Fibroblast of pulmonary artery (primary cell): ENCODE measurements at regions not wholly inside any gene's neighbourhood (a gene's known extent, or its start where the extent isn't known, plus 50 kb on each side); places are given as distances from the start of the nearest gene placed in this dataset.

Source experiments
- DNase-seq: peaks from one replicate; pipeline ENCODE4 v3.0.0-alpha.2; 2010; ENCODE audit warnings: low read depth
- H3K4me3 ChIP-seq: replicated peaks from 2 replicates; pipeline ENCODE4 v1.5.1; 2011; ENCODE audit warnings: low read depth, mild to moderate bottlenecking, control low read depth, low read length, moderate library complexity
- TF ChIP-seq, protein P1 (sequence below): IDR thresholded peaks from 2 replicates; pipeline ENCODE4 v1.5.1; 2011; ENCODE audit warnings: mild to moderate bottlenecking, control low read depth, low read length, inconsistent platforms; ENCODE audit errors: missing control alignments

DNA sequence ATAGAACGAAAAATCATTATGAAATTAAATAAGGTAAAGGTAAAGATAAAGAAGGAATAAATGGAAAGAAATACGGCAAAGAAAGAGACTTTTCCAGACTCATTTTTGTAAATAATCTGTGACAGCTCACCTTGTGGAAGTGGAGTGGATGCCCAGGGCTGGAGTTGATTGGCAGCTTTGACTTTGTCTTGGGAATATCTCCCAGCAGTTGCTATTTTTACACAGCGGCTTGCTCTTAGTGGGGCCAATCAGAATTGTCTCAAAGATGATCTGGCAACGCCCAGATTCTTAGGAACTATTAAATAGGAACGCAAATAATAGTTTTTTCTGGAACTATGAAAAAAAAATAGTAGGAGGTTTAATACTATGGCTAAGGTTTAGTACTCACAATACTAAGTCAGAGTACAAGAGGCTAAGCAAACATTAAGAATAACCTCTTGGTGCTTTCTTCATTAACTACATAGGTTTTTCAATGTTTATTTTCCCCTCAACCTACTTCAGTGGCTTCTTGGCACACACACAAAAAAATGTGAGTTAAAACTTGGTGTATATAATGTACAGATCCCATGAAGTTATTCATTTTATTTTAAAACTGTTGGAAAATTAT lies 132.7 kb downstream of the TRAM1L1 start:
- no peak for DNase-seq
- TF ChIP-seq, protein P1, sequence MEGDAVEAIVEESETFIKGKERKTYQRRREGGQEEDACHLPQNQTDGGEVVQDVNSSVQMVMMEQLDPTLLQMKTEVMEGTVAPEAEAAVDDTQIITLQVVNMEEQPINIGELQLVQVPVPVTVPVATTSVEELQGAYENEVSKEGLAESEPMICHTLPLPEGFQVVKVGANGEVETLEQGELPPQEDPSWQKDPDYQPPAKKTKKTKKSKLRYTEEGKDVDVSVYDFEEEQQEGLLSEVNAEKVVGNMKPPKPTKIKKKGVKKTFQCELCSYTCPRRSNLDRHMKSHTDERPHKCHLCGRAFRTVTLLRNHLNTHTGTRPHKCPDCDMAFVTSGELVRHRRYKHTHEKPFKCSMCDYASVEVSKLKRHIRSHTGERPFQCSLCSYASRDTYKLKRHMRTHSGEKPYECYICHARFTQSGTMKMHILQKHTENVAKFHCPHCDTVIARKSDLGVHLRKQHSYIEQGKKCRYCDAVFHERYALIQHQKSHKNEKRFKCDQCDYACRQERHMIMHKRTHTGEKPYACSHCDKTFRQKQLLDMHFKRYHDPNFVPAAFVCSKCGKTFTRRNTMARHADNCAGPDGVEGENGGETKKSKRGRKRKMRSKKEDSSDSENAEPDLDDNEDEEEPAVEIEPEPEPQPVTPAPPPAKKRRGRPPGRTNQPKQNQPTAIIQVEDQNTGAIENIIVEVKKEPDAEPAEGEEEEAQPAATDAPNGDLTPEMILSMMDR: no peak
- H3K4me3 ChIP-seq: no peak overlapping the region

DNA sequence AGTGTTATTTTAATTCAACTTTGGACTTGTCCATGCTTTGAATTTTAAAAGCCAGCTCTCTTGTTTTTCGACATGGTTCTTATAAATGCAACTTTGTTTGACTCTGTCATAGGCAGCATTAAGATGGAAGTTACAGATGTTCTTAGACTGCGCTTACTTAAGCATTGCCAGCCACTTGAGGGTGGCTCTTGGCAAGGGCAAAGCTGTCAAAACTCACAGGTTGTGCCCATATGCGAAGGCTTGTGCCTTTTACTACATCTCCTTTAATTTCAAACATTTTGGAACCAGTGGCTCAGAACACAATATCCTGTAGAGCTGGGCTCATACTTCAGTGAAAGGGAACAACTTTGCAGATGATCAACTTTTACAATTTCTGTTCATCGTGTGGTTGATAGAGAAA lies 135.5 kb downstream of the TRAM1L1 start:
- no peak overlapping the region for H3K4me3 ChIP-seq
- DNase-seq: no peak
- TF ChIP-seq, protein P1: no peak

GRCh38 chr4:116942315-116942714 lies 143.1 kb downstream of the TRAM1L1 start:
- TF ChIP-seq, protein P1: no peak
- DNase-seq: no peak
- no peak overlapping the region for H3K4me3 ChIP-seq

- DNase-seq: no peak
- TF ChIP-seq, protein P1: no peak
- H3K4me3 ChIP-seq: no peak overlapping the region
These were observed 155.0 kb downstream of the TRAM1L1 start for GRCh38 chr4:116930329-116930728.

DNA sequence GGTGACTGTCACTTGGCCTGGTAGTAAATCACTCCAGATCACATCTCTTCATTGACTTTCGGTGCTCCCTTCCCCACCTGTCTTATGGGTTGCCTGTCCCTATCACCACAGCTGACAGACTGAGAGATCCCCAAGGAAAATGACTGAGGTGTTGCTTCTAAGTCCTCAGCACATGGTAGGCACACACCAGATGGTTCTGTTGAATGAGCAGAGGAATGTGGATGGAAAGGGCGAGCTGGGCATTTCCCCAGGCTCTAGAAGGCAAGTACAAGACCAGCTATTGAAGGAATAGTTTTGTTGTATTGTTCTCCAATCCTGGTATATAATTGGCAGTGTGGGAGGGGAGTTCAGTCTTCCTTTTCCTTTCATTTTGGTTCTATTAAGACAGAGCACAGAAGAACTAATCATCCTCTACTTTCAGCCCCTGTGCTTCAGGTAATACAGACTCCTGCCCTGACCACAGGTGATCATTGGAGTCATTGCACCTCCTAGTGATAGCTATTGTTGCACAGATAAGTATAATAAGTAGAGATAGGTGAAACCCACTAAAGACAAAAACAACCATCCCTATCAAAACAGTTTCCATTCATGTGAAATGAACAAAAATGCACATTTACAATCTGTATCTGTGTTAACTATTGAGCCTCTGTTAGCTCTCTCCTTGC lies 158.6 kb downstream of the TRAM1L1 start:
- TF ChIP-seq, protein P1: no peak
- H3K4me3 ChIP-seq: no peak overlapping the region
- DNase-seq: no peak

DNA sequence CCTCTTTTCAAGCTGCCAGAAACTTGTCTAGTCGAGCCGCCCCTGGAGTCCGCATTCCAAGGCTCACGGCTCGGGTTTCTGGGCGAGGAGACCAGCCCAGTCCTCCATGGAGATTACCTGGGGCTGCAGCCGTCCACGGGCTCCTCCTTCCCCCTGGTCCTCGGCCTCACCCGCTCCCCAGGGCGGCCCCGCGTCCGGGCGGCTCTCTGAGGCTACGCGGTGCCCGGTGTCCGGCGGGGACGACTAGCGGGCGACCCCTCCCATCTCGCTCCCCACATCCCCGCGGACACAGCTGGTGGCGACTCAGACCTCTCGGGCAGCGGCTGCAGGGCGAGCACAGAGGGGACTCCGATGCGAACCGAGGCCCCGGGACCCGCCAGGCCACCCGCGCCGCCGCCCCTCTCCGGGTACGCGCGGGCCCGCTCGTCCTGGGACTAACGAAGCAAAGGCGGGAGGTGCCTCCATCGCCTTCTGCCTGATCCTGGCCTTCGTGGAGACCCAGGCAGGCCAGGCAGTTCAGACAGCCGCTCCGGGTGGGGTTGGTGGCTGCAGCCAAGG lies 159.4 kb downstream of the TRAM1L1 start:
- H3K4me3 ChIP-seq: no peak overlapping the region
- no peak for DNase-seq
- TF ChIP-seq, protein P1: no peak
